ENCODE measurements at regions not wholly inside any gene's neighbourhood (a gene's known extent, or its start where the extent isn't known, plus 50 kb on each side); places are given as distances from the start of the nearest gene placed in this dataset.
"Not testable (repeated sequence)": the region's sequence is repeated elsewhere in the genome, so short reads cannot be mapped to it uniquely, and the experiment has no call there.

DNA sequence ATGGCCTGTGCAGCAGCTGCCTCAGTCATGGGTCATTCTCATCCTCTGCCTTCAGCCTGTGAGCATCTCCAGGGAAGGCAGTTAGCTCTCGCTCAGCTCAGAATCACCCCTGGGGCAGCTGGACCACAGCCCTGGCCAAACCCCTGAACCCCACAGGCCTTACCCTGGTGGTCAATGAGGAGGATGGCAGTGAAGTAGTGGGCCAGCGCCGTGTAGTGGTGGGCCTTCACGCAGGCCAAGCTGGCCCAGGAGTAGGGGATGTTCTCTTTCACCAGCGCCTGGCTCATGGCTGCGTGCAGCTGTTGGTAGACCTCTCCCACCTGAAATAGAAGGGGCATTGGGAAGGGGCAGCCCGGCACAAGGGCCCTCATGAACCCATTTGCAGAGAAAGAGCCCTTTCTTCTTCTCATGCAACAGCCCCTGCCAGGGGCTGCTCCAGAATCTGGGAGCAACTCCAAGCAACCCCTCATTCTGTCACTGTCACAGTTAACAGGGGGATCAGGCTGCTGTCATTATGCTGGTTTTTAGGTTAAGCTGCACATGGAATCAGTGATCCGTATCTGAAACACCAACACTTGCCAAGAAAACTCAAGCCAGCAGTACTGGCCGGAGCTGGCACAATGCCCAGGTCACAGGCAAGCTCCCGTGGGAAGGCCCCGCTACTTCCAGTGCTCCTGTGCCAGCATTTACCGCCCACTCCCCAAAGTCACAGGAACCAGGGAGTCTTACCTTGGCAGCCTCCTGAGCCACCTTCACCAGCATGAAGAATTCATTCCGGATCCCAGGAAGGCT, 290.2 kb downstream of the GOLGA6L6 start:
- in situ Hi-C loops (cut with MboI; ENCODE audit: low pct_unique_long_range_greater_than_20kb, low sequenced_read_pairs, unreplicated experiment); DNase-seq (ENCODE audit: low spot score): not testable (repeated sequence)

DNA sequence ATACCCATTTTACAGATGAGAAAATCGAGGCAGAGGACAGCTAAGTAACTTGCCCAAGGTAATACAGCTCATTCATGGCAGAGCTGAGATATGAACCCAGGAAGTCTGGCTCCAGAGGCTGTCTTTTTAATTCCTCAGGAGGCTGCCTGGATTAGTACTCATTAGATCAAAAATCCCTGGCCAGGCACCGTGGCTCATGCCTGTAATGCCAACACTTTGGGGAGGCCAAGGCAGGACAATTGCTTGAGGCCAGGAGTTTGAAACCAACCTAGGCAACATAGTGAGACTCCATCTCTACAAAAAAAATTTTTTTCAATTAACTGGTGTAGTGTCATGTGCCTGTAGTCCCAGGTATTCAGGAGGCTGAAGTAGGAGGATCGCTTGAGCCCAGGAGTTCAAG, 291.4 kb downstream of the GOLGA6L6 start:
- DNase-seq (ENCODE audit: low spot score); in situ Hi-C loops (cut with MboI; ENCODE audit: low pct_unique_long_range_greater_than_20kb, low sequenced_read_pairs, unreplicated experiment): not testable (repeated sequence)

DNA sequence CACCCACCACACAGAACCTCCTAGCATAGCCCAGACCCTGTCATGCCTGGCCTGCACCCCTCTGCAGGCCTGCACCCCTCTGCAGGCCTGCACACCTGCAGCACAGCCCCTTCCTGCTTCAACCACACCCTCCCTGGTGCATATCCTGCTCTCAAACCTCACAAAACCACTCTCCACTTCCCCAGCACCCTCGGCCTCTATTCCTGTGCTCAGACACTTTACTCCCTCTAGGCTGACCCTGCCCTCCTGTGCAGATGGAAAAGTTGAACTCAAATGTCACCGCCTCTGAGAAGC, 292.0 kb downstream of the GOLGA6L6 start:
- DNase-seq (ENCODE audit: low spot score); in situ Hi-C loops (cut with MboI; ENCODE audit: low pct_unique_long_range_greater_than_20kb, low sequenced_read_pairs, unreplicated experiment): not testable (repeated sequence)

DNA sequence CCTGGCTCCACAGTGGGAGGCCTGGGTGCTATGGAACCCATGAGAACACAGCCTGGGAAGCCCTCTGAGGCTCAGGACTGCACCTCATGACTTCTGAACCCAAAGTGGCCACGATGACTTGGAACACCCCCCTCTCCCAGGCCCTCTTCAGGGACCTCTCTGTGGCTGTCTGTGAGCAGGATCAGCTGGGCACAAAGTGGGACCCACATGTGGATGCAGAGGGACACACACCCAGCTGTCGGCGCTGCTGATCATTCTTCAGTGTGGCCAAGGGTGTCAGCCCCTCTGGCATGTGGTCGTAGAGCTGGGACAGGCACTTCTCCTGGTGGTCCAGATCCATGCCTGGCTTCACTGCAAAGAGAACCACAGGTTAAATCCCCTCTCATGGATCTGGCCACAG, 293.2 kb downstream of the GOLGA6L6 start:
- in situ Hi-C loops (cut with MboI; ENCODE audit: low pct_unique_long_range_greater_than_20kb, low sequenced_read_pairs, unreplicated experiment); DNase-seq (ENCODE audit: low spot score): not testable (repeated sequence)

DNA sequence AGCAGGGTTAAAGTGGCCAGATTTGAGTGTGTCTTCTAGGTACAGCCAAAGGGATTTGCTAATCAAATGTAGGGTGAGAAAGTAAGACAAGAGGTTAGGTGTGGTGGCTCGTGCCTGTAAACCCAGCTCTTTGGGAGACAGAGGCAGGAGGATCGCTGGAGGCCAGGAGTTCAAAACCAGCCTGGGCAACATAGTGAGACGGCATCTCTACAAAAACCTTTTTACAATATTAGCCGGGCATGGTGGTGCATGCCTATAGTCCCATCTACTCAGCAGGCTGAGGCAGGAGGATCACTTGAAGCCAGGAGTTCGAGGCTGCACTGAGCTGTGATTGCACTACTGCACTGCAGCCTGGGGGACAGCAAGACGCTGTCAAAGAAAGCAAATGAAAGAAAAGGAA, 294.5 kb downstream of the GOLGA6L6 start:
- in situ Hi-C loops (cut with MboI; ENCODE audit: low pct_unique_long_range_greater_than_20kb, low sequenced_read_pairs, unreplicated experiment): not testable (repeated sequence)

DNA sequence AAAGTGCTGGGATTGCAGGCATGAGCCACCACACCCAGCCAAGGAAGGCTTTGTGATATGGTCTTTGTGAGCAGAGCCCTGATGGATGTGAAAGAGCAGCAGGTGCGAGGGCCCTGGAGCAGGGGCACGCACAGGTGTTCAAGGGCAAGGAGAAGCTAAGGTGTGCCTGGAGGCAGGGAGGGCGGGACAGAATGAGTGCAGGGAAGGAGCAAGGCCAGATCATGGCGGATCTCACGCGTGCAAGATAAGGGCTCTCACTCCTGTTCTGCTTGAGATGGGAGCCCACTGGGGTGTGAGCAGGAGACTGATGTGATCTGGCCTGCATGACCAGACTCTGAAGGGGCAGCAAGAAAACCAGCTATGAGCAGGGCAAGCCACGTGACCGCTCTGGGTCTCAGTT, 295.0 kb downstream of the GOLGA6L6 start:
- DNase-seq (ENCODE audit: low spot score); in situ Hi-C loops (cut with MboI; ENCODE audit: low pct_unique_long_range_greater_than_20kb, low sequenced_read_pairs, unreplicated experiment): not testable (repeated sequence)

More for the DNA sequence above, 294.5 kb downstream of the GOLGA6L6 start:
- DNase-seq (ENCODE audit: low spot score): not testable (repeated sequence)

DNA sequence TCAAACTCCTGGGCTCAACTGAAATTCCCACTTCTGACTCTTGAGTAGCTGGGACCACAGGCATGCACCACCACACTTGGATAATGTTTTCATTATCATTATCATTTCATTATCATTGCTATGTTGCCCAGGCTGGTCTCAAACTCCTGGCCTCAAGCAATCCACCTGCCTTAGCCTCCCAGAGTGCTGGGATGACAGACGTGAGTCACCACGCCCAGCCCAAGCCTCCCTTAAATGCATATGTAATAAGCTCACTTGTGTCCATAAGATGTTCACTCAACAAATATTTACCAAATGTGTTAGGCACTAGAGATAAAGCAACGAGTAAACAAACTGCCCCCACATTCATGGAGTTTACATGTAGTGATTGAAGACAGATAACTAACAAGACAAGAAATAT, 295.7 kb downstream of the GOLGA6L6 start:
- DNase-seq (ENCODE audit: low spot score); in situ Hi-C loops (cut with MboI; ENCODE audit: low pct_unique_long_range_greater_than_20kb, low sequenced_read_pairs, unreplicated experiment): not testable (repeated sequence)

DNA sequence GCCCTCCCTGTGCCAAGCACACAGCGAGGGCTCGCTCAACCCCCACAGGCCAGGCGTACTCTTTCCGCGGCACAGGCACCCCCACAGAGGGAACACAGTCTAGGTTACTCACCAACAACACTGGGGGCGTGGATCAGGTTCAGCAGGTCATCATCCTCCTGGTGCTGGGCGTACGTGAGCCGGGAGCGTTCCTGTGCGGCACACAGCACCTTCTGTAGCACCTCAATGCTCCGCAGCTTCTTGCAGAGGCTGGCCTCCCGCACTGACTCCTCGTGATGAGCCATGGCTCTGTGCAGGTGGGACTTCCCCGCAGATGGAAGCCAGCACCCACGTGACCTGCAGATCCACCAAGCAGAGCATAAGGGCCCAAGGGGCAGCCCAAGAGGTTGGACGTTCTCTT, 296.8 kb downstream of the GOLGA6L6 start:
- in situ Hi-C loops (cut with MboI; ENCODE audit: low pct_unique_long_range_greater_than_20kb, low sequenced_read_pairs, unreplicated experiment): not testable (repeated sequence)

DNA sequence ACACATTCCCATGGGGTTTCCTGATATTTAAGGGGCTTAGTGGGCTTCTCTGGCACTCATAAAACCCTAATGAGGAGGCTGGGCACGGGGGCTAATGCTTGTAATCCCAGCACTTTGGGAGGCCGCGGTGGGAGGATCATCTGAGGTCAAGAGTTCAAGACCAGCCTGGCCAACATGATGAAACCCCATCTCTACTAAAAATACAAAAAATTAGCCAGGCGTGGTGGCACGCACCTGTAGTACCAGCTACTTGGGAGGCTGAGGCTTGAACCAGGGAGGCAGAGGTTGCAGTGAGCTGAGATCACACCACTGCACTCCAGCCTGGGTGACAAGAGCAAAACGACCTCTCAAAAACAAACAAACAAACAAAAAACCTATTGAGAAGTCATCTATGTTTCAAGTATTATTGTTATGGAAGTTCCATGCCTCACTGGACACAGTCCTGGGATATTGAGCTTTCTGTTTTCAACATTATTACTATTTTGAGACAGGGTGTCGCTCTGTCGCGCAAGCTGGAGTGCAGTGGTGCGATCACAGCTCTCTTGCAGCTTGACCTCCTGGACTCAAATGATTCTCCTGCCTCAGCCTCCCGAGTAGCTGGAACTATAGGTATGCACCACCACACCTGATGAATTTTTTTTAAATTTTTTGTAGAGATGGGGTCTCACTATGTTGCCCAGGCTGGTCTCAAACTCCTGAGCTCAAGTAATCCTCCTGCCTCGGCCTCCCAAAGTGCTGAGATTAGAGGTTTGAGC, 297.9 kb downstream of the GOLGA6L6 start:
- in situ Hi-C loops (cut with MboI; ENCODE audit: low pct_unique_long_range_greater_than_20kb, low sequenced_read_pairs, unreplicated experiment); DNase-seq (ENCODE audit: low spot score): not testable (repeated sequence)

More for the DNA sequence above, 296.8 kb downstream of the GOLGA6L6 start:
- not testable (repeated sequence) for DNase-seq (ENCODE audit: low spot score)

DNA sequence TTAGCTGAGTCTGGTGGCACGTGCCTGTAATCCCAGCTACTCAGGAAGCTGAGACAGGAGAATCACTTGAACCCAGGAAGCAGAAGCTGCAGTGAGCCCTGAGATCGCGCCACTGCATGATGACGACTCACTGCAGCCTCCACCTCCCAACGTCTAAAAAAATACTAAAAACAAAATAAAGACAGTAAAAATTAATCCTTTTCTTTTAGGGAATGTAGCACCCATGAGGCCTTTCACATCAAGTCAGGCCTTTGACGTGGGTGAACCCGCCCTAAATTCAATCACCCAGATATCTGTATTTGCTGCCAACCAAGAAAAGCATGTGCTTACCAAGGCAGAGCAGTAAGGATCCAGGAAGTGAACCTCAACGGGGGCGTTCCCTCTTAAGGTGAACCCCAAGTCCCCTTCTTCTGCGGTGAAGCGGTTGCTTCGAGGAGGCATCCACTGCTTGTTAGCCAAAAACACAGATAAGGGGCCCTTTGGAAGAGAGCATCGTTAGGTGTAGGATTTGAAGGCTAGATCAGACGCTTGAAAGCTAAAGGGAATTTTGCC, 301.2 kb downstream of the GOLGA6L6 start:
- DNase-seq (ENCODE audit: low spot score); in situ Hi-C loops (cut with MboI; ENCODE audit: low pct_unique_long_range_greater_than_20kb, low sequenced_read_pairs, unreplicated experiment): not testable (repeated sequence)

DNA sequence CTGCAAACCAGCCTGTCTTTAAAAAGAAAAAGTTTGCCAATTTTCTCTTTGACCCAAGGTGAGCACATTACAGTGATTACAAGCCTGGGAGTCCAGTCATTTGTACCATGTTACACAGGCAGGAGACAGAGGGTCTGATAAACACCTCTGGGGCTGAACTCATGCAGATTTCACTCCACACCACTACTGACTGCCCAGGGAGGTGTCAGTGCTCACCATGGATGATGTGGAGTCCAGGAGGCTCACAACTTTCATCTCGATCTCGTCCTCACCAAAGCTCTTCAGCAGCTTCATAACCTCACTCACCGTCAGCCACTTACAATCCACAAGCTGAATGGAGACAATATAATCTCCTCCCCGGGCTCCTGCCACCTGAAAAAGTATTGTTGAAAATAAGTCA, 302.4 kb downstream of the GOLGA6L6 start:
- DNase-seq (ENCODE audit: low spot score); in situ Hi-C loops (cut with MboI; ENCODE audit: low pct_unique_long_range_greater_than_20kb, low sequenced_read_pairs, unreplicated experiment): not testable (repeated sequence)

DNA sequence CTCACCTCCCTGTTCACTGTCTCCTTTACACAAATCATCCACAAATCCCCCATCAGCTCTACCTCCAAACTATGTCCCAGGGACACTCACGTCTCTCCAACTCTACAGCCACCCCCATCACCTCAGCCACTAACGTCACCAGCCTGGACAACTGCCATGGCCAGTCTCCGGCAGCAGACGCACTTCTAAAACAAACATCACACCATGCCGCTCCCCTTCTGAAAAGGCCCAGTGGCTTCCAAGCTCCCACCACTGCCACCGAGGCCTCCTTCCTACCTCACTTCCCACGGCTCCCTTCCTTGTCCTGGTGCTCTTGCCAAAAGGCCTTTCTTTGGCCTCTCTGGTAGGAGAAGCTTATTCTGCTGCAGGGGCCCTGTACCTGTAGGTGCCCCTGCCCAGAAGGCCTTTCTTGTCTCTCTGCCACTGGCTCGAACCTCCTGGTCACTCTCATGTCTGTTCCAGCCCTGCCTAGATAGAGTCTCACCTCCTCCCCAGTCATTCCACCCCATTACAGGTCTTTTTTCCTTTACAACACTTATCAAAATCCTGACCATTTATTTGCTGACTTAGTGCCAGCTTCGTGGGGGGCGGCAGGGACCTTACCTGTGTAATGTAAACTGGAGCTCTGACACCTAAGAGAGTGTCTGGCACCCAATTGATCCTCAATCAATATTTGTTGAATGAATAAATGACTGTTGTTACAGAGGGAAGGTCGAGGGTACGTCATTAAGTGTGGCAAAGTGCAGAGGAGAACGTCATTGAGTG, 304.2 kb downstream of the GOLGA6L6 start:
- in situ Hi-C loops (cut with MboI; ENCODE audit: low pct_unique_long_range_greater_than_20kb, low sequenced_read_pairs, unreplicated experiment): not testable (repeated sequence)

DNA sequence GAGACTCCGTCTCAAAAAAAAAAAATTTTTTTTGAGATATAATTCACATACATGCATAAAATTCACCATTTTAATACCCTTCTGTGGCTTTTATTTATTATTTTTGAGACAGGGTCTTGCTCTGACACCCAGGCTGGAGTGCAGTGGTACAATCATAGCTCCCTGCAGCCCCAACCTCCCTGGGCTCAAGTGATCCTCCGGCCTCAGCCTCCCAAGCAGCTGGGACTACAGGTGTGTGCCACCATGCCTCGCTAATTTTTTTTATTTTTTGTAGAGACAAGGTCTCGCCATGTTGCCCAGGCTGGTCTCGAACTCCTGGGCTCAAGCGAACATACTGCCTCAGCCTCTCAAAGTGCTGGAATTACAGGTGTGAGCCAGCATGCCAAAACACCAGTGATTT, 305.9 kb downstream of the GOLGA6L6 start:
- in situ Hi-C loops (cut with MboI; ENCODE audit: low pct_unique_long_range_greater_than_20kb, low sequenced_read_pairs, unreplicated experiment); DNase-seq (ENCODE audit: low spot score): not testable (repeated sequence)

More for the DNA sequence above, 304.2 kb downstream of the GOLGA6L6 start:
- not testable (repeated sequence) for DNase-seq (ENCODE audit: low spot score)

DNA sequence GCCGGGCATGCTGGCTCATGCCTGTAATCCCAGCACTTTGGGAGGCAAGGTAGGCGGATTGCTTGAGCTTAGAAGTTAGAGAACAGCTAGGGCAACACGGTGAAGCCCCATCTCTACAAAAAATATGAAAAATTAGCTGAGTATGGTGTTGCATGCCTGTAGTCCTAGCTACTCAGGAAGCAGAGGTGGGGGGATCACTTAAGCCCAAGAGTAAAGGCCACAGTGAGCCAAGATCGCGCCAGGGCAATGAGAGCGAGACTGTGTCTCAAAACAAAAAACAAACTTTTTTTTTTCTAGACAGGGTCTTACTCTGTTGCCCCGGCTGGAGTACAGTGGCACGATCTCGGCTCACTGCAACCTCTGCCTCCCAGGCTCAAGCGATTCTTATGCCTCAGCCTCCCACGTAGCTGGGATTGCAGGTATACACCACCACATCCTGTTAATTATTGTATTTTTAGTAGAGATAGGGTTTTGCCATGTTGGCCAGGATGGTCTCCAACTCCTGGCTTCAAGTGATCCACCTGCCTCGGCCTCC, 307.5 kb downstream of the GOLGA6L6 start:
- in situ Hi-C loops (cut with MboI; ENCODE audit: low pct_unique_long_range_greater_than_20kb, low sequenced_read_pairs, unreplicated experiment); DNase-seq (ENCODE audit: low spot score): not testable (repeated sequence)

DNA sequence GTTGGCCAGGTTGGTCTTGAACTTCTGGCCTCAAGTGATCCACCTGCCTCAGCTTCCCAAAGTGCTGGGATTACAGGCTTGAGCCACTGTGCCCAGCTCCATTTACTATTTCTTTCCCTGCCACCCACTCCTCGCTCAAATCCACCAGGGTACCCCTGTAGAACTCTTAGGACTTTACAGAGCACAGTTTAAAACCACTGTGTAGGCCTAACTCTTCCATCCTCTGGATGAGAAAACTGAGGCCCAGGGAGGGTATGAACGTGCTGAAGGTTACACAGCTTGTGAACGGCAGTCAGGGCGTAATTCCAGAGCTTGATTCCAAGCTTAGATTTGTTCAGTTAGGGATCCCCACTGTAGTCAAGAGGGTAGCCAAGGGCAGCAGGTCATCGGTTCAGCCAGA, 309.1 kb downstream of the GOLGA6L6 start:
- in situ Hi-C loops (cut with MboI; ENCODE audit: low pct_unique_long_range_greater_than_20kb, low sequenced_read_pairs, unreplicated experiment); DNase-seq (ENCODE audit: low spot score): not testable (repeated sequence)

DNA sequence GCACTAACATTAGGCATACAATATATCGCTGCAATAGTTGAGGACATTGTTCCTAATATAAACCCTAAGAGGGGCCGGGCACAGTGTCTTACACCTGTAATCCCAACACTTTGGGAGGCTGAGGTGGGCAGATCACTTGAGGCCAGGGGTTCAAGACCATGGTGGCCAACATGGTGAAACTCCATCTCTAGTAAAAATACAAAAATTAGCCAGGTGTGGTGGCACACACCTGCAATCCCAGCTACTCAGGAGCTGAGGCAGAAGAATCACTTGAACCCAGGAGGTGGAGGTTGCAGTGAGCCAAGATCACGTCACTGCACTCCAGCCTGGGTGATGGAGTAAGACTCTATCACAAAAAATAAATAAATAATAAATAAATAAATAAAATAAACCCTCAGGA, 310.9 kb downstream of the GOLGA6L6 start:
- in situ Hi-C loops (cut with MboI; ENCODE audit: low pct_unique_long_range_greater_than_20kb, low sequenced_read_pairs, unreplicated experiment); DNase-seq (ENCODE audit: low spot score): not testable (repeated sequence)

DNA sequence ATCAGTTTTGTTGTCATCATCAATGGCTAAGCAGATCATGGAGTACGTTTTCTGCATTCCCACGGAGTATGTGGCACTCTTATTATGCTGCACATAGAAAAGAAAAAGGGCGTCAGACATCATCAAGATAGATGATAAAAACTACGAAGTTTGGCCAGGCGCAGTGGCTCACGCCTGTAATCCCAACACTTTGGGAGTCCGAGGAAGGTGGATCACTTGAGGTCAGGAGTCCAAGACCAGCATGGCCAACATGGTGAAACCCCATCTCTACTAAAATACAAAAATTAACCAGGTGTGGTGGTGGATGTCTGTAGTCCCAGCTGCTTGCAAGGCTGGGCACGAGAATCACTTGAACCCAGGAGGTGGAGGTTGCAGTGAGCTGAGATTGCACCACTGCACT, 312.8 kb downstream of the GOLGA6L6 start:
- DNase-seq (ENCODE audit: low spot score); in situ Hi-C loops (cut with MboI; ENCODE audit: low pct_unique_long_range_greater_than_20kb, low sequenced_read_pairs, unreplicated experiment): not testable (repeated sequence)
